Esophagus (tissue), 2 donors: ENCODE measurements at regions not wholly inside any gene's neighbourhood (a gene's known extent, or its start where the extent isn't known, plus 50 kb on each side); places are given as distances from the start of the nearest gene placed in this dataset.

Source experiments
- H3K27ac ChIP-seq, 2 donors: one replicate each; pipeline ENCODE4 v1.5.1; 2013; ENCODE audit warnings: low read depth in 2 of 2, mild to moderate bottlenecking in 2 of 2, inconsistent platforms in 1 of 2, low read length in 1 of 2, moderate library complexity in 1 of 2
- H3K27me3 ChIP-seq, 2 donors: one replicate each; pipeline ENCODE4 v1.6.1; 2013; ENCODE audit warnings: low read length in 2 of 2, control low read depth in 1 of 2, mild to moderate bottlenecking in 1 of 2; ENCODE audit not compliant: insufficient read depth in 2 of 2, control insufficient read depth in 1 of 2
- H3K36me3 ChIP-seq, 2 donors: one replicate each; pipeline ENCODE4 v1.6.1; 2013; ENCODE audit warnings: low read length in 1 of 2; ENCODE audit not compliant: control insufficient read depth in 2 of 2, insufficient read depth in 2 of 2
- H3K4me1 ChIP-seq, 2 donors: one replicate each; pipeline ENCODE4 v1.6.1; 2013; ENCODE audit warnings: low read length in 1 of 2; ENCODE audit not compliant: control insufficient read depth in 2 of 2, insufficient read depth in 2 of 2
- H3K4me3 ChIP-seq, 2 donors: one replicate each; pipeline ENCODE4 v1.5.1; 2013; ENCODE audit warnings: low read length in 2 of 2, mild to moderate bottlenecking in 2 of 2, low read depth in 1 of 2, moderate library complexity in 1 of 2
- H3K9me3 ChIP-seq, 2 donors: one replicate each; pipeline ENCODE4 v1.6.1; 2013; ENCODE audit warnings: mild to moderate bottlenecking in 2 of 2, low read depth in 1 of 2, low read length in 1 of 2, moderate library complexity in 1 of 2; ENCODE audit not compliant: control insufficient read depth in 2 of 2, insufficient read depth in 1 of 2
- WGBS, 2 donors: extraction: QIAGEN DNeasy Blood & Tissue Kit; methylation state at CpG; one replicate each; pipeline ENCODE4 v1.1.7; 2013; 5-methylcytosine and 5-hydroxymethylcytosine counted together
- donor health status: healthy with polysubstance abuse.
- donor health status: Bipolar disorder and iron deficiency.

DNA sequence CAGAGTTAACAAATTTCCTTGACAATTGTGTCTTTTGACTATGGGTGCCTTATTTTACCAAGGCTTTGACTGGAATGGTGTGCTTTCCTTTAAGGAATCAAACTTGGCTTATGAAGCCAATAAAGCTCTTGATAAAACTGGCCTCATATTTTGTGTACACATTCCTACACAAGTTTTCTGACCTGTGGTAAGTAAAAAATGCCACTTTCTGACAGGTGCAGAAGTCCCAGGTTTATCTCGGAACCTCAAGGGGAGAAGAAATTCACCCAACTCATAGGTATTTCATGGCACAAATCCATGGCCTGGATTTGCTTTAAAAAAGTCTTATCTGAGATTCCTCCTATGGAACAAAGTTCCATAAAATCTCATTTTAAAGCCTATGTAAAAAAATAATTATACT, 880.6 kb upstream of the LRATD1 start:
- Histone ChIP-seq H3K27ac (no peak overlapping the region), H3K4me1 (no peaks in the 10 kb centered on the region), H3K9me3 (no peaks in the 10 kb centered on the region), H3K27me3 (no peaks in the 10 kb centered on the region), H3K4me3 (no peak overlapping the region), H3K36me3 (no peaks in the 10 kb centered on the region)
- 90 to 96% methylated on average over 1 of the region's 1 CpG for WGBS, 2 donors

DNA sequence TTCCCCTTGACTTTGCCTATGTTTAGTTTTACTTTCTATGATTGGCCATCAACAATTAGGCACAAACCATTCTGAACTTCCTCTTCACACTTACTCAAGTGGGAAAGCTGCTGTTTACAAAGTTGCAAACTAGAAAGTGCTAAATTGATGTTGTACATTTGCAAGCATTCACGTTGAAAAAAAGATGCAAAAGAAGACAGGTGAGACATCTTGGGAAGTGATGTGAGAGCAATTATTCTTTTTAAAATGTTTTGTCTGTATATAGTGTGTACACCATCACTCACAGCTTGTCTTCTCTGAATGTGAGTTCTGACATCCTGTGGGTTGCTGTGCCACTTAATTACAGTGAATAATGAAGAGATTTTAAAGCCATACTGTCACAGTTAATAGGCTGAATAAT, 874.1 kb upstream of the LRATD1 start:
- no peaks in the 10 kb centered on the region for H3K9me3 ChIP-seq
- H3K27me3 ChIP-seq, result no peaks in the 10 kb centered on the region
- no peak overlapping the region for H3K4me3 ChIP-seq
- no peaks in the 10 kb centered on the region for H3K4me1 ChIP-seq
- H3K36me3 ChIP-seq, result no peaks in the 10 kb centered on the region
- H3K27ac ChIP-seq, result no peak overlapping the region
- WGBS, 2 donors, result 9 to 13% methylated on average over 1 of the region's 1 CpG

DNA sequence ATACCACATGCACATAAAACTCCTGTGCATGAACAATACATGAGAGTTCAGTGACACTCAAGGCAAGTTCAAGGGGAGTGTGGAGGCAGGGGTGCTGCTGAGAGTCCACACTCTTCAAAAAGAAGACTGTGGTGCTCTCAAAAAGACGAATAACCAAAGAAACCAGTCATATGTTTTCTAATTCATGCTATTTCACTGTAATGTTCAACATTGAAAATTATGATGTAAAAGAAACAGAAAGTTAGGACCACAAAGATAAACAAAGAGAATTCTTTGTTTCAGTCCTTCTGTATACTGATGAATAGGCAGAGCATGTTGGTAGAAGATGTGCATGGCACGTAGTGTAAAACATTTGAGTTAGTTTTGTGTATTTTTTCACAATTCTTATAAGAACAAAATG, 864.2 kb upstream of the LRATD1 start:
- H3K4me1 ChIP-seq, result no peaks in the 10 kb centered on the region
- H3K27ac ChIP-seq, result no peak overlapping the region
- no peak overlapping the region for H3K4me3 ChIP-seq
- H3K9me3 ChIP-seq, result no peaks in the 10 kb centered on the region
- WGBS, 2 donors, result 54 to 62% methylated on average over 2 of the region's 2 CpGs
- H3K36me3 ChIP-seq, result no peaks in the 10 kb centered on the region
- H3K27me3 ChIP-seq, result no peaks in the 10 kb centered on the region

DNA sequence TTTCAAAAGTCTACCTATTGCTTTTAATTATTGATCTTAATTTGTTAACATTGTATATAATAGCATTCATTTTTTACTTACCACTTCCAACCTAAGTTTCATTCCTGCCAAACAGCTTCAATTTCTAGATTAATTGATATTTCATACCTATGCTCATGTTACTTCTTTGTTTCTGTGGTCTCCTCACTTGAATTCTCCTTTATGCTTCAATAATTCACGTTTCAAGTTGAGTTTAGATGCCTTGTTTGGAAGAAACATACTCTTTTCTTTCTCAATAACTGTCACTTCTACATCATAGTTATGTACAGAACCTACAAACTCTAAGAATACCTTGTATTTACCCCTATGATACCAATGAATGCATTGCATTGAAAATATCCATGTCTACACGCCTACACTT, 862.2 kb upstream of the LRATD1 start:
- Histone ChIP-seq H3K4me1 (no peaks in the 10 kb centered on the region), H3K27ac (no peak overlapping the region), H3K9me3 (no peaks in the 10 kb centered on the region), H3K27me3 (no peaks in the 10 kb centered on the region), H3K4me3 (no peak overlapping the region), H3K36me3 (no peaks in the 10 kb centered on the region)
- 62 to 74% methylated on average over 2 of the region's 2 CpGs for WGBS, 2 donors

DNA sequence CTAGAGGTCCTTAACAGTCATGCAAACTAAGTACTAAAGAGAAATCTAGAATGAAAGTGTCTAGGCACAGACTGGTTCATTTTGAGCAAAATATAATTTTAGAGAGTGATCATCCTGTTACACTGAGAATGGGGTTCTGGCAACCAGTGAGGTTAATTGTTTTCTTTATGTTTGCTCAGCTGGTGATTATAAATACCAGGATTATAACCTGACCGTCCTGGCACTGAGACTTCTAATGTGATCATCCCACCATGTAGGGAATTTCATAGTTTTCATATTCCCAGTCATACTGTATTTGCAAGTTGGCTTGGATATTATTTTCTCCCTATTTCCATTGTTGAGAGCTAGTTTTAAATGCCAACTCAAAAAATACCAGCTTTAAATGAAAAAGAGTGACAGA, 852.5 kb upstream of the LRATD1 start:
- no peaks in the 10 kb centered on the region for H3K36me3 ChIP-seq
- no peak overlapping the region for H3K27ac ChIP-seq
- H3K4me1 ChIP-seq, result no peaks in the 10 kb centered on the region
- no peak overlapping the region for H3K4me3 ChIP-seq
- 15 to 22% methylated on average over 1 of the region's 1 CpG for WGBS, 2 donors
- no peaks in the 10 kb centered on the region for H3K9me3 ChIP-seq
- no peaks in the 10 kb centered on the region for H3K27me3 ChIP-seq

DNA sequence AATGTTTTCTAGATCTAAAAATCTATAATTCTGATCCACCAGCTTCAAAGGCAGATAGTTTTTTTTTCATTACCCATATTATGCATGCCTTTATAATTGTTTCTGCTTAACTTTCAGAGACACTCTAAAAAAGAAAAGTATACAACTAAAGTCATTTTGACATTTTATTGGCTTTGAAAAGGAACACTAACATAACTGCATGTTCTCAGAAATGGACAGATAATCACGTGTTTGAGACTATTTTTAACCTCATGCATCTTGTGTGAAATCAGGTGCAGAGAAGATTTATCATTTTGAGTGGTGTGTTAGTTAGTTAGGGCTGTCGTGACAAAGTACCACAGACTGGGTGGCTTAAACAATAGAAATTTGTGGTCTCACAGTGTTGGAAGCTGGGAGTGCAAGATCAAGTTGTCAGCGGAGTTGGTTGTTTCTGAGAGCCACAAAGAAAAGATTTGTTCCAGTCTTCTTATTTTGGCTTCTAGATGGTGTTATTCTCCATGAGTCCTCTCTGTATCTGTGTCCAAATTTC, 841.4 kb upstream of the LRATD1 start:
- H3K9me3 ChIP-seq, result no peaks in the 10 kb centered on the region
- H3K27ac ChIP-seq, result no peak overlapping the region
- no peaks in the 10 kb centered on the region for H3K27me3 ChIP-seq
- H3K4me1 ChIP-seq, result no peaks in the 10 kb centered on the region
- H3K4me3 ChIP-seq, result no peak overlapping the region
- H3K36me3 ChIP-seq, result no peaks in the 10 kb centered on the region
- 38 to 39% methylated on average over 3 of the region's 3 CpGs for WGBS, 2 donors

DNA sequence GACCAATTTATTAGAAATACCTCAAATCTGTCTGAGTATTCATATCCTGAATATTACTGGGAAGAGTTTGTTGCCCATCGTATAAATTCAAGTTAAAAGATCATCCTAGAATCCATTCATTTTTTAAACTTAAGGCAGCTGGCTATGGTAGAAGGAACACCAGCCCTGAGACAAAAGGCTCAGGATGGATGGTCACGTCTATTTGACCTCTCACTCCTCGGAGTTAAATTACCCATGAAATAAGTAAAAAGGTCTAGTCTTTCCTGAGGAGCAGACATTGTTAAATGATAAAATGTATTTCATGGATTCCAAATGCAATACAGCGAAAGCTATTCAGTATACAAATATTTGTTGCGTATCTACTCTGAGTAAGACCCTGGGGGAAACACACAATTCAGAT, 826.0 kb upstream of the LRATD1 start:
- H3K27me3 ChIP-seq, result no peaks in the 10 kb centered on the region
- H3K9me3 ChIP-seq, result no peaks in the 10 kb centered on the region
- H3K4me1 ChIP-seq, result no peaks in the 10 kb centered on the region
- no peak overlapping the region for H3K27ac ChIP-seq
- H3K4me3 ChIP-seq, result no peak overlapping the region
- WGBS, 2 donors, result 84 to 87% methylated on average over 5 of the region's 5 CpGs
- H3K36me3 ChIP-seq, result no peaks in the 10 kb centered on the region

DNA sequence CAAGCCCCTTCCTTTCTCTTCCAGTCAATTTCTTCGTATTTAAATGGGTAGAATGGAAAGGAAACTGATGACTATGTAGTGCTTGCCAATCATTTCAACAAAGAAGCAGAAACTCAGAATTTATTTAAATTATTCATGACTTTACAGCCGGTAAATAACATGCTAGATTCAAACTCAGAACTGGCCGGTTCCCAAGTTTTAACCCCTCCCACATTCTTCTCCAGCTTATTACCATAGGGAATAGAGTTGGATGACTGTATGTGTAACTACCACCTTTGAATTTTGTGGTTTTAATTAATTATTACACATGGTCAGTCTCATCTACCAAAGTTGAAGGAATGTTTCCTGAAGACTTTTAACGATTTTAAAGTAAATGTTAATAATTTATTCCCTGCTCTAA, 819.3 kb upstream of the LRATD1 start:
- Histone ChIP-seq H3K9me3 (no peaks in the 10 kb centered on the region), H3K4me3 (no peak overlapping the region), H3K36me3 (no peaks in the 10 kb centered on the region), H3K4me1 (no peaks in the 10 kb centered on the region), H3K27me3 (no peaks in the 10 kb centered on the region), H3K27ac (no peak overlapping the region)
- WGBS, 2 donors, result 74 to 76% methylated on average over 4 of the region's 4 CpGs

DNA sequence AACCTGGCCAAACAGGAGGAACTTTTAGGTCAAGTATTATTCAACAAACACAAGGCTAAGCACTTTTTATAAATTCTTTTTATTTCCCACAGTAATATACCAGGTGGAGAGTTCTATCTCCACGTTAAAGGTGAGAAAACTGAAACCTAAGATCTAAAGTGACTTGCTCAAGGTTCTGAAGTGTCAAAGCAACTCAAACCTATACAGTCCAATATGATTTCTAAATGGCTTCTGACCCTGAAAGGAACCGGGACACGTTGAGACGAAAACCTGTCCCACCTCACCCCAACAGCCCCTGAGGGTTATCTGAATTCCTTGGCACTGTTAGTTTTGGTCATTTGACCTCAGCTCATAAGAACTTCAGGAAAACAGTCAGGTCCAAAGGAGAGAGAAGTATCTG, 814.5 kb upstream of the LRATD1 start:
- Histone ChIP-seq H3K27ac (no peak overlapping the region), H3K27me3 (no peaks in the 10 kb centered on the region), H3K4me3 (no peak overlapping the region), H3K36me3 (no peaks in the 10 kb centered on the region), H3K9me3 (no peaks in the 10 kb centered on the region), H3K4me1 (no peaks in the 10 kb centered on the region)
- 72% methylated on average over 4 of the region's 4 CpGs for WGBS, 2 donors

DNA sequence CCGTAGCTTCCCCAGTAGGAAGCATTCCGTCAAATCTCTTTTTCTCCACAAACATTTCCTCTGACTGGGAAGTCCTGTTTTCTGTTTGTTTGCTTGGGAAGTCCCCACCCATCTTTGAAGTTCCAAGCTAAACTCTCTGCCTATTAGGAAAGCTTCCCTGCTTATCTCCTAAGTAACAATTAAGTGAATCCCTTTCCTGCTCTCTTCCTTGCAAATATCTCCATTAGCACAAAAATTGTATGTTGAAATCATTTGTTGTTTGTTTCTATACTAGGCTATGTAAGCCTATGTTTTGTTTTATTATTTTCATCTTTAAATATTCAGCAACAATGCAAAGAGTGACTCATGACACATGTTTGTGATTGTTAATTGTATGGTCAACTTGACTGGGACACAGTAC, 812.6 kb upstream of the LRATD1 start:
- Histone ChIP-seq H3K36me3 (no peaks in the 10 kb centered on the region), H3K4me1 (no peaks in the 10 kb centered on the region), H3K4me3 (no peak overlapping the region), H3K27ac (no peak overlapping the region), H3K9me3 (no peaks in the 10 kb centered on the region), H3K27me3 (no peaks in the 10 kb centered on the region)
- 61 to 69% methylated on average over 2 of the region's 2 CpGs for WGBS, 2 donors
